Natural killer cell (primary cell): ENCODE measurements at regions not wholly inside any gene's neighbourhood (a gene's known extent, or its start where the extent isn't known, plus 50 kb on each side); places are given as distances from the start of the nearest gene placed in this dataset.

Experiments
- ATAC-seq, 3 donors: fragments of 150-1000 bp in 2 of 3; fragments of 200-7000 bp in 1 of 3; cut with Tn5 transposase; 1 replicate in 1 of 3; 2 replicates in 2 of 3; pipeline ENCODE4 v1.10.0; 2021; ENCODE audit warnings: mild to moderate bottlenecking in 2 of 3, moderate library complexity in 2 of 3
- DNase-seq, 2 donors: peaks; one replicate each; pipeline versions ENCODE4 v3.0.0 to v3.0.0-alpha.2; 2013 to 2021; ENCODE audit warnings: mixed read lengths in 1 of 2
- H3K27ac ChIP-seq: one replicate; pipeline ENCODE4 v1.5.1; 2013; ENCODE audit warnings: mild to moderate bottlenecking, low read length
- H3K27me3 ChIP-seq: one replicate; pipeline ENCODE4 v1.6.1; 2013; ENCODE audit warnings: low read length; ENCODE audit not compliant: control insufficient read depth, insufficient read depth
- H3K36me3 ChIP-seq: one replicate; pipeline ENCODE4 v1.6.1; 2013; ENCODE audit warnings: low read length; ENCODE audit not compliant: control insufficient read depth, insufficient read depth
- H3K4me1 ChIP-seq: one replicate; pipeline ENCODE4 v1.6.1; 2013; ENCODE audit warnings: low read length; ENCODE audit not compliant: control insufficient read depth, insufficient read depth
- H3K4me3 ChIP-seq: one replicate; pipeline ENCODE4 v1.5.1; 2013; ENCODE audit warnings: low read length
- H3K9me3 ChIP-seq: one replicate; pipeline ENCODE4 v1.6.1; 2013; ENCODE audit warnings: low read length; ENCODE audit not compliant: control insufficient read depth, insufficient read depth
- H3K27ac Mint-ChIP-seq, 2 donors: one replicate each; pipeline ENCODE4 v1.8.0; 2022; ENCODE audit warnings: mild to moderate bottlenecking in 2 of 2, mixed read lengths in 2 of 2, moderate library complexity in 1 of 2
- H3K27me3 Mint-ChIP-seq, 2 donors: one replicate each; pipeline ENCODE4 v1.8.0; 2022; ENCODE audit warnings: low read depth in 2 of 2, mixed read lengths in 2 of 2
- H3K36me3 Mint-ChIP-seq: one replicate; pipeline ENCODE4 v1.8.0; 2022; ENCODE audit warnings: mixed read lengths
- H3K4me1 Mint-ChIP-seq, 2 donors: one replicate each; pipeline ENCODE4 v1.8.0; 2022; ENCODE audit warnings: mixed read lengths in 2 of 2
- H3K4me3 Mint-ChIP-seq: one replicate; pipeline ENCODE4 v1.8.0; 2022; ENCODE audit warnings: mild to moderate bottlenecking, moderate library complexity, mixed read lengths
- H3K9me3 Mint-ChIP-seq, 2 donors: one replicate each; pipeline ENCODE4 v1.8.0; 2022; ENCODE audit warnings: mixed read lengths in 2 of 2
- WGBS: methylation state at CpG from one replicate; pipeline ENCODE4 v1.1.7; 2013; ENCODE audit warnings: missing lambda C conversion rate; ENCODE audit not compliant: insufficient coverage; 5-methylcytosine and 5-hydroxymethylcytosine counted together
- intact Hi-C: fragments of 100-400 bp; cut with micrococcal nuclease; formaldehyde crosslinking; loops from one replicate; pipeline ENCODE4 v1.14.2; 2022
- TF ChIP-seq, protein P1 (sequence below): fragments of 200-600 bp; IDR thresholded peaks from one replicate; pipeline ENCODE4 v1.8.0; 2022; ENCODE audit warnings: antibody characterized with exemption

GRCh38 chr10:3438606-3439005 lies 266.0 kb upstream of the PITRM1 start:
- H3K4me3 ChIP-seq, result no peak overlapping the region
- TF ChIP-seq, protein P1, sequence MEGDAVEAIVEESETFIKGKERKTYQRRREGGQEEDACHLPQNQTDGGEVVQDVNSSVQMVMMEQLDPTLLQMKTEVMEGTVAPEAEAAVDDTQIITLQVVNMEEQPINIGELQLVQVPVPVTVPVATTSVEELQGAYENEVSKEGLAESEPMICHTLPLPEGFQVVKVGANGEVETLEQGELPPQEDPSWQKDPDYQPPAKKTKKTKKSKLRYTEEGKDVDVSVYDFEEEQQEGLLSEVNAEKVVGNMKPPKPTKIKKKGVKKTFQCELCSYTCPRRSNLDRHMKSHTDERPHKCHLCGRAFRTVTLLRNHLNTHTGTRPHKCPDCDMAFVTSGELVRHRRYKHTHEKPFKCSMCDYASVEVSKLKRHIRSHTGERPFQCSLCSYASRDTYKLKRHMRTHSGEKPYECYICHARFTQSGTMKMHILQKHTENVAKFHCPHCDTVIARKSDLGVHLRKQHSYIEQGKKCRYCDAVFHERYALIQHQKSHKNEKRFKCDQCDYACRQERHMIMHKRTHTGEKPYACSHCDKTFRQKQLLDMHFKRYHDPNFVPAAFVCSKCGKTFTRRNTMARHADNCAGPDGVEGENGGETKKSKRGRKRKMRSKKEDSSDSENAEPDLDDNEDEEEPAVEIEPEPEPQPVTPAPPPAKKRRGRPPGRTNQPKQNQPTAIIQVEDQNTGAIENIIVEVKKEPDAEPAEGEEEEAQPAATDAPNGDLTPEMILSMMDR, result no peak
- DNase-seq, result no peak
- Mint-ChIP-seq H3K4me3 (no peak overlapping the region), H3K9me3 (no peaks in the 10 kb centered on the region), H3K27ac (no peak overlapping the region), H3K27me3 (peaks cover 12% of the 10 kb centered on the region in 2 donors), H3K4me1 (no peaks in the 10 kb centered on the region), H3K36me3 (no peaks in the 10 kb centered on the region)
- H3K27ac ChIP-seq, result no peak overlapping the region
- no peaks in the 10 kb centered on the region for H3K27me3 ChIP-seq
- no peaks in the 10 kb centered on the region for H3K4me1 ChIP-seq
- intact Hi-C loops, result no loop called here
- ATAC-seq, result no peak
- H3K9me3 ChIP-seq, result no peaks in the 10 kb centered on the region
- WGBS, result 62% methylated on average over 4 of the region's 4 CpGs
- H3K36me3 ChIP-seq, result no peaks in the 10 kb centered on the region

DNA sequence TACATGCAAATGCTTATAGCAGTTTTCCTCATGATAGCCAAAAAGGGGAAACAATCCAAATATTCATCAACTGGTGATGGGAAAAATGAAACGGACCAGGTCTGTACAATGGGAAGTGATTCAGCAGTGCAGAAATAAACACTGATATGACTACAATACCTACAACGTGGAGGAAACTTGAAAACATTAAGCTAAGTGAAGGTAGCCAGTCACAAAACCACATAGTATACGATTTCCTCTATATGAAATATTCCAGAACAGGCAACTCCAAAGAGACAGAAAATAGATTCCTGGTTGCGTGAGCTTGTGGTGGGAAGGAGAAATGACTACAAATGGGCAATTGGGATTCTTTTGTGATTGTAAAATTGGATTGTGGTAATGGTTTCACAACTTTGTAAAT lies 263.1 kb upstream of the PITRM1 start:
- WGBS, result 70% methylated on average over 1 of the region's 4 CpGs
- Histone ChIP-seq H3K4me3 (no peak overlapping the region), H3K36me3 (no peaks in the 10 kb centered on the region), H3K9me3 (no peaks in the 10 kb centered on the region), H3K4me1 (no peaks in the 10 kb centered on the region), H3K27me3 (no peaks in the 10 kb centered on the region), H3K27ac (no peak overlapping the region)
- intact Hi-C loops, result no loop called here
- Mint-ChIP-seq H3K4me3 (no peak overlapping the region), H3K27me3 (peaks cover 0 to 12% of the 10 kb centered on the region in 2 donors), H3K27ac (no peak overlapping the region), H3K36me3 (no peaks in the 10 kb centered on the region), H3K4me1 (peaks cover 2 to 6% of the 10 kb centered on the region in 2 donors), H3K9me3 (peaks cover 0 to 3% of the 10 kb centered on the region in 2 donors)
- TF ChIP-seq, protein P1, result no peak
- ATAC-seq, result no peak
- no peak for DNase-seq

DNA sequence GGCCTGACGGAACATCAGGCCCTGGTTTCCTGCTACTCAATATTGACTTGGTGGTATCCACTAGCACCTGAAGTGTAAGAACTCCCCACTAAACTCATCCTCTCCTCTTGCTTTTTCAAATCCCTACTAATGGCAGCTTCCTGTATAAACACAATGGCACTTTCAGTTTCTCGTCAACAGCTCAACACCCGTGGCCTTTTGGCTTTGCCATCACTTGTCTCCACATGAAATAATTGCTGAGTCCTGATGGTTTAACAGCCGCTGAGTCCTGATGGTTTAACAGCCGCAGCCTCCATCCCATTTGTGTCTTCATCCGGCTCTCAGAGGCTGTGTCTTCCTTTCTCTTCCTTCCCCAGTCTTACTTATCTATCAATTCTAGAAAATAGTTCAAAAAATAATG lies 261.4 kb upstream of the PITRM1 start:
- Histone ChIP-seq H3K36me3 (no peaks in the 10 kb centered on the region), H3K27ac (no peak overlapping the region), H3K9me3 (no peaks in the 10 kb centered on the region), H3K4me3 (no peak overlapping the region), H3K4me1 (no peaks in the 10 kb centered on the region), H3K27me3 (no peaks in the 10 kb centered on the region)
- Mint-ChIP-seq H3K4me1 (peaks cover 6 to 10% of the 10 kb centered on the region in 2 donors), H3K4me3 (no peak overlapping the region), H3K27ac (no peak overlapping the region), H3K36me3 (no peaks in the 10 kb centered on the region), H3K9me3 (peaks cover 0 to 3% of the 10 kb centered on the region in 2 donors), H3K27me3 (peaks cover 0 to 12% of the 10 kb centered on the region in 2 donors)
- WGBS, result 80% methylated on average over 6 of the region's 6 CpGs
- ATAC-seq (no peak), DNase-seq (no peak)
- intact Hi-C loops, result no loop called here
- TF ChIP-seq, protein P1, result no peak

DNA sequence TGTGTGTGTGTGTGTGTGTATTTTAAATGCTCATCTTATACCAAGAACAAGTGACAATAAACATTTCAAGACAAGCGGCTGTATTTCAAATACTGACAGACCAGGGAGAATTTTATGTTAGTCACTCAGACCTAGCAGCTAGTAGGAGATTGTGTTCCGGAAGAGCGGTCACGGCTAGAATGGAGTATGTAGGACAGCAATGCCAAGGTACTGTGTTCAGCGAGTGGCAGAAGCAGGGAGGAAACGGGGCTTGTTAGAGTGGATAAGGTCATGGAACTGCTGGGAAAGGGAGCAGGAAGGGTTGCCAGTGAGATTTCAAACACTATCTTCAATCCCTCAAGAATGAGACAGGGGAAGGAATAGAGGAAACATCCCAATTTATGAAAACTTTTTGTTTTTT lies 260.5 kb upstream of the PITRM1 start:
- Mint-ChIP-seq H3K4me3 (no peak overlapping the region), H3K4me1 (peaks cover 6 to 10% of the 10 kb centered on the region in 2 donors), H3K27me3 (peaks cover 0 to 7% of the 10 kb centered on the region in 2 donors), H3K9me3 (peaks cover 0 to 3% of the 10 kb centered on the region in 2 donors), H3K27ac (no peak overlapping the region), H3K36me3 (no peaks in the 10 kb centered on the region)
- intact Hi-C loops, result no loop called here
- no peaks in the 10 kb centered on the region for H3K27me3 ChIP-seq
- WGBS, result 98% methylated on average over 6 of the region's 6 CpGs
- no peaks in the 10 kb centered on the region for H3K9me3 ChIP-seq
- DNase-seq (no peak), ATAC-seq (no peak)
- H3K36me3 ChIP-seq, result no peaks in the 10 kb centered on the region
- H3K4me1 ChIP-seq, result no peaks in the 10 kb centered on the region
- TF ChIP-seq, protein P1, result no peak
- no peak overlapping the region for H3K4me3 ChIP-seq
- no peak overlapping the region for H3K27ac ChIP-seq
